WERI-Rb-1 (cell line): ENCODE measurements at regions not wholly inside any gene's neighbourhood (a gene's known extent, or its start where the extent isn't known, plus 50 kb on each side); places are given as distances from the start of the nearest gene placed in this dataset.

Experiments used
- DNase-seq: peaks from one replicate; pipeline ENCODE4 v3.0.0-alpha.2; 2020
- H3K27ac ChIP-seq: fragments of 250-450 bp; sonication (Bioruptor Pico); 2 replicates; pipeline ENCODE4 v1.5.1; 2020; ENCODE audit warnings: mild to moderate bottlenecking, moderate library complexity
- H3K27me3 ChIP-seq: fragments of 250-450 bp; sonication (Bioruptor Pico); 2 replicates; pipeline ENCODE4 v1.5.1; 2021; ENCODE audit warnings: mild to moderate bottlenecking, low read depth, moderate library complexity; ENCODE audit not compliant: insufficient read depth, severe bottlenecking
- H3K36me3 ChIP-seq: fragments of 250-450 bp; sonication (Bioruptor Pico); 2 replicates; pipeline ENCODE4 v1.5.1; 2020; ENCODE audit warnings: mild to moderate bottlenecking, moderate library complexity
- H3K4me3 ChIP-seq: 2 replicates; pipeline ENCODE4 v1.5.1; 2011; ENCODE audit warnings: low read depth, mild to moderate bottlenecking, control low read depth, low read length
- H3K9me3 ChIP-seq: fragments of 250-450 bp; sonication (Bioruptor Pico); 2 replicates; pipeline ENCODE4 v1.5.1; 2021; ENCODE audit warnings: mild to moderate bottlenecking, moderate library complexity; ENCODE audit not compliant: severe bottlenecking
- CTCF ChIP-seq: IDR thresholded peaks from 2 replicates; pipeline ENCODE4 v1.5.1; 2011; ENCODE audit warnings: low read depth, mild to moderate bottlenecking, control low read depth, inconsistent platforms, low read length

GRCh38 chr5:165903835-165904234, 2387.6 kb upstream of the WWC1 start:
- no peaks in the 10 kb centered on the region for H3K27me3 ChIP-seq
- no peak overlapping the region for H3K27ac ChIP-seq
- TF ChIP-seq CTCF, result no peak
- H3K4me3 ChIP-seq, result no peak overlapping the region
- H3K9me3 ChIP-seq, result no peaks in the 10 kb centered on the region
- no peaks in the 10 kb centered on the region for H3K36me3 ChIP-seq
- no peak for DNase-seq

GRCh38 chr5:165906871-165907270, 2384.6 kb upstream of the WWC1 start:
- no peak overlapping the region for H3K4me3 ChIP-seq
- H3K36me3 ChIP-seq, result no peaks in the 10 kb centered on the region
- no peaks in the 10 kb centered on the region for H3K27me3 ChIP-seq
- no peak for DNase-seq
- no peak for TF ChIP-seq CTCF
- no peak overlapping the region for H3K27ac ChIP-seq
- no peaks in the 10 kb centered on the region for H3K9me3 ChIP-seq

- H3K27ac ChIP-seq, result no peak overlapping the region
- no peak for TF ChIP-seq CTCF
- H3K36me3 ChIP-seq, result no peaks in the 10 kb centered on the region
- no peaks in the 10 kb centered on the region for H3K27me3 ChIP-seq
- DNase-seq, result no peak
- H3K4me3 ChIP-seq, result no peak overlapping the region
- H3K9me3 ChIP-seq, result no peaks in the 10 kb centered on the region
Observed at GRCh38 chr5:165913059-165913458, 2378.4 kb upstream of the WWC1 start.

GRCh38 chr5:165914456-165914855, 2377.0 kb upstream of the WWC1 start:
- TF ChIP-seq CTCF, result no peak
- Histone ChIP-seq H3K27me3 (no peaks in the 10 kb centered on the region), H3K36me3 (no peaks in the 10 kb centered on the region), H3K27ac (no peak overlapping the region), H3K4me3 (no peak overlapping the region), H3K9me3 (no peaks in the 10 kb centered on the region)
- DNase-seq, result no peak

- H3K36me3 ChIP-seq, result no peaks in the 10 kb centered on the region
- H3K27me3 ChIP-seq, result no peaks in the 10 kb centered on the region
- no peak overlapping the region for H3K4me3 ChIP-seq
- no peak overlapping the region for H3K27ac ChIP-seq
- TF ChIP-seq CTCF, result no peak
- H3K9me3 ChIP-seq, result no peaks in the 10 kb centered on the region
- no peak for DNase-seq
Observed at GRCh38 chr5:165919196-165919595, 2372.2 kb upstream of the WWC1 start.

GRCh38 chr5:165920655-165921054, 2370.8 kb upstream of the WWC1 start:
- Histone ChIP-seq H3K27me3 (no peaks in the 10 kb centered on the region), H3K36me3 (no peaks in the 10 kb centered on the region), H3K9me3 (no peaks in the 10 kb centered on the region), H3K27ac (no peak overlapping the region), H3K4me3 (no peak overlapping the region)
- DNase-seq, result no peak
- TF ChIP-seq CTCF, result no peak
